ENCODE measurements at regions not wholly inside any gene's neighbourhood (a gene's known extent, or its start where the extent isn't known, plus 50 kb on each side); places are given as distances from the start of the nearest gene placed in this dataset.

DNA sequence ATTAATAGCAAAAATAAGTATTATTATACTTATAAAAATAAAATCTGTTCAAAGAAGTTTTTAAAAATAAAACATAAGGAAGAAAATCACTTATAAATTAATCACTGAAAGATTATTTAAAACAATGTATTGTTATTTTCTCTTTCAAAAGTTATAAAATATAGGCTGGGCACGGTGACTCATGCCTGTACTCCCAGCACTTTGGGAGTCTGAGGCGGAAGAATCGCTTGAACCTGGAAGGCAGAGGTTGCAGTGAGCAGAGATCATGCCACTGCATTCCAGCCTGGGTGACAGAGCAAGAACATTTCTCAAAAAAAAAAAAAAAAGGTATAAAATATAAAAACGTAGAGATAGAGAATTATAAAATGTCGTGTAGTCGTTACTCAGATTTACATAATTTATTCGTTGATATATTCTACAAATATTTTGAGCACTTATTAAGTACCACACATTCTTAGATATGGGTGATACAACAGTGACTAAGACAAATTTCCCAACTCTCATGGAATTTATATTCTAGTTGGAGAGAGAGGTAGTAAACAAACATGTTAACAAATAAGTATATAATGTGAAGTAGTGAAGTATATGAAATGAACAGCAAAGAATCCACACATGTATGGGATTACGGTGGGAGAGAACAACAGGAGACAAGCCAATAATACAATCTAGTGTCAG, 1030.0 kb downstream of the SORCS1 start:
- H3K27me3 ChIP-seq, result no peaks in the 10 kb centered on the region
- no peak overlapping the region for H3K27ac ChIP-seq
- TF ChIP-seq, protein P1, sequence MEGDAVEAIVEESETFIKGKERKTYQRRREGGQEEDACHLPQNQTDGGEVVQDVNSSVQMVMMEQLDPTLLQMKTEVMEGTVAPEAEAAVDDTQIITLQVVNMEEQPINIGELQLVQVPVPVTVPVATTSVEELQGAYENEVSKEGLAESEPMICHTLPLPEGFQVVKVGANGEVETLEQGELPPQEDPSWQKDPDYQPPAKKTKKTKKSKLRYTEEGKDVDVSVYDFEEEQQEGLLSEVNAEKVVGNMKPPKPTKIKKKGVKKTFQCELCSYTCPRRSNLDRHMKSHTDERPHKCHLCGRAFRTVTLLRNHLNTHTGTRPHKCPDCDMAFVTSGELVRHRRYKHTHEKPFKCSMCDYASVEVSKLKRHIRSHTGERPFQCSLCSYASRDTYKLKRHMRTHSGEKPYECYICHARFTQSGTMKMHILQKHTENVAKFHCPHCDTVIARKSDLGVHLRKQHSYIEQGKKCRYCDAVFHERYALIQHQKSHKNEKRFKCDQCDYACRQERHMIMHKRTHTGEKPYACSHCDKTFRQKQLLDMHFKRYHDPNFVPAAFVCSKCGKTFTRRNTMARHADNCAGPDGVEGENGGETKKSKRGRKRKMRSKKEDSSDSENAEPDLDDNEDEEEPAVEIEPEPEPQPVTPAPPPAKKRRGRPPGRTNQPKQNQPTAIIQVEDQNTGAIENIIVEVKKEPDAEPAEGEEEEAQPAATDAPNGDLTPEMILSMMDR (IDR thresholded peaks at IDR 0.05), result no peak
- H3K36me3 ChIP-seq, result no peaks in the 10 kb centered on the region
- no peak overlapping the region for H3K4me3 ChIP-seq
- H3K4me1 ChIP-seq, result no peaks in the 10 kb centered on the region
- DNase-seq (ENCODE audit: low spot score), result no peak
- no peaks in the 10 kb centered on the region for H3K9me3 ChIP-seq

DNA sequence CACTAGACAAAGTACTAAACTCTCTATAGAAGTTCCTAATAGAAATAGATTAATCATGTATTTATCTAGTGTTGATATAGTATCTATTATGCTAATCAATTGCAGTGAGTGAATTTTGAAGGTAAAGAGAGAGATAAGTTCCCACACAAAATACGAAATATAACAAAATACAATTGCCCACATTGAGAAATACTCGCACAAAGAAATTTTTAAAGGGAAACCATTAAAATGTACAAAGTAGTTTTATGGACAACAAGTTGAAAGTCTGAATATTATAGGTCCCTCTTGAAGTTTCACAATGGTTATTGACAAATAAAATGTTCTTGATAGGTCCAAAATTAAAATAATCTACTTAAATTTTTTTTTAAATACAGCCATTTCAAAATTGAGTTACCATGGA, 1031.1 kb downstream of the SORCS1 start:
- no peaks in the 10 kb centered on the region for H3K27me3 ChIP-seq
- H3K9me3 ChIP-seq, result no peaks in the 10 kb centered on the region
- no peak overlapping the region for H3K27ac ChIP-seq
- DNase-seq (ENCODE audit: low spot score), result no peak
- H3K4me1 ChIP-seq, result no peaks in the 10 kb centered on the region
- H3K36me3 ChIP-seq, result no peaks in the 10 kb centered on the region
- no peak overlapping the region for H3K4me3 ChIP-seq
- TF ChIP-seq, protein P1 (IDR thresholded peaks at IDR 0.05), result no peak

DNA sequence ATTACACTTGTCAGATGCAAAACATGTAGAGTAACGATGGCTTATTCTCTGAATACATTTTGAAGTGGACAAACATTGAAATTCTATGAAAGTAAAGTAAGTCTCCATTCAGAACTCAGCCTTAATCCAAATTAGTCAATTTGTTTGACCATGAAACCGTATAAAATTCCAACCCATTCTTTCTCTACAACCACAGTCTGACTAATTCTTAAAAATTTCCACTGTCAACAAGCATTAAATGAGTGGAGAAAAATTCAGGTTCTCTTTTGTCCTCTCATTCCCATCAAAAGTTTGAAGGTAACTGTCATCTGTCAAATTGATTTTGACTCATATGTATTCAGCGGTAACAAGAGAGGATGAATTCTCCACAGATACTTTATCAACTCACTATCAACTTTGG, 1031.5 kb downstream of the SORCS1 start:
- H3K4me3 ChIP-seq, result no peak overlapping the region
- TF ChIP-seq, protein P1 (IDR thresholded peaks at IDR 0.05), result no peak
- H3K36me3 ChIP-seq, result no peaks in the 10 kb centered on the region
- no peaks in the 10 kb centered on the region for H3K9me3 ChIP-seq
- no peak for DNase-seq (ENCODE audit: low spot score)
- H3K27me3 ChIP-seq, result no peaks in the 10 kb centered on the region
- H3K4me1 ChIP-seq, result no peaks in the 10 kb centered on the region
- no peak overlapping the region for H3K27ac ChIP-seq

DNA sequence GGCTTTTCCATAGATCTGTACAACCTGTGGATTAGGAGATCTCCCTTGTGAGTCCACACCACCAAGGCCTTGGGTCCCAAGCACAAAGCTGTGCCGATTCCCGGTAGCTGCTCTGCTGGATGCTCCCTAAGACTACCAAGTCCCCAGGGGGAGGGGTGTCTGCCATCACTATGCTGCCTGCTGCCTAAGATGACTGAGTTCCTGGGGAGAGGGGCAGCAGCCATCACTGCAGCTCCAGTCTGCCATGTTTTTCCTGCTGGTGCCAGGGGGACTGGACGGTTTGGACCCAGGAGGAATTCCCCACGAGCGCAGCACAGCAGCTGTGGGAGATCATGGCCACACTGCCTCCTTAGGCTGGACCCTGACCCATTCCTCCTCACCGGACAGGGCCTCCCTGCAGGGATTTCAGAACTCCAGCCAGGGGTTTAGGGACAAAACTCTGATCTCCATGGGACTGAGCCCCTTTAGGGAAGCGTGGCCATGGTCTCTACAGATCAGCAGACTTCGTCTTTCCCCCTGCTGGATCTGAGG, 1049.8 kb downstream of the SORCS1 start:
- Histone ChIP-seq H3K9me3 (no peaks in the 10 kb centered on the region), H3K27ac (no peak overlapping the region)
- DNase-seq (ENCODE audit: low spot score), result no peak

DNA sequence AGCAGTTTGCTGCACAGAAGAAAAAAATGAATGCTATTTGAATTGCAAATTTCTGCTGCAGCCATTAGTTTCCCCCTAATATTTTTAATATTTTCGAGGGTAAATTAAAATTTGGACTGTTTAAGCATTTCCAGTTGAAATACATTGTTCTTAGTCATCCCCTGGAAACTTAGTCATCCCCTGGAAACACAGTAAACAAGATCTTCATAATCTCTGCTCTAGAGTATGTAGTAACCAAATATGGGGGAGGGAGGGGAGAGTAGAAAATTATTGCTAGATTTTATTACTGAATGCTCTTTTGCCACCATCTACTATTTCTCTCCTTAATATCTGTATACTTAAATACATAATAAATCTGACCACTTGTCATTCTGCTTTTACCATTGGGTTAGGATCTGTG, 1053.3 kb downstream of the SORCS1 start:
- no peaks in the 10 kb centered on the region for H3K9me3 ChIP-seq
- no peaks in the 10 kb centered on the region for H3K4me1 ChIP-seq
- H3K27me3 ChIP-seq, result no peaks in the 10 kb centered on the region
- TF ChIP-seq, protein P1 (IDR thresholded peaks at IDR 0.05), result no peak
- H3K4me3 ChIP-seq, result no peak overlapping the region
- no peaks in the 10 kb centered on the region for H3K36me3 ChIP-seq
- no peak overlapping the region for H3K27ac ChIP-seq
- DNase-seq (ENCODE audit: low spot score), result no peak

More for the DNA sequence above, 1049.8 kb downstream of the SORCS1 start:
- H3K27me3 ChIP-seq, result no peaks in the 10 kb centered on the region
- TF ChIP-seq, protein P1 (IDR thresholded peaks at IDR 0.05), result no peak
- no peaks in the 10 kb centered on the region for H3K4me1 ChIP-seq
- no peaks in the 10 kb centered on the region for H3K36me3 ChIP-seq
- H3K4me3 ChIP-seq, result no peak overlapping the region

DNA sequence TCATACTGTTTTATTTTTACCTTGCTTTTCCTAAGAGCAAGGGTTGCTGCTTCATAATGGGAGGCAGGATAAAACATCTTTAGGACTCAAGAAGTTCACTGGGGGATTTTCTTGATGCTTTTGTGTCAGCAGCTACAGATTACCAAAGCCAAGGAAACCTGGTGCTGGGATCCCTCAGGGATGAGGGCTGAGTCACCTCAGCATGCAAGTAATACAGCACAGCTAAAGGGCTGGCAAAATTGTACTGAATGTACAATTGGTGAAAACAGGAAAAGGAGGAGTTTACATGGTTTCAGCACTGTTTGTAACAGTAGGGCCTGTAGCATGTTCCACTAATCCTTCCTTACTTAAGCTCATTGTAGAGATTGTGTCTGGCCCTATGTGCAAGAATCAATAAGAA, 1056.8 kb downstream of the SORCS1 start:
- no peaks in the 10 kb centered on the region for H3K4me1 ChIP-seq

More for the DNA sequence above, 1056.8 kb downstream of the SORCS1 start:
- Histone ChIP-seq H3K27ac (no peak overlapping the region), H3K4me3 (no peak overlapping the region), H3K9me3 (no peaks in the 10 kb centered on the region), H3K36me3 (no peaks in the 10 kb centered on the region), H3K27me3 (no peaks in the 10 kb centered on the region)
- no peak for DNase-seq (ENCODE audit: low spot score)
- TF ChIP-seq, protein P1 (IDR thresholded peaks at IDR 0.05), result no peak

Measured in right atrium auricular region (tissue), 2 donors.